Endometrial microvascular endothelial cells (primary cell): ENCODE measurements at regions not wholly inside any gene's neighbourhood (a gene's known extent, or its start where the extent isn't known, plus 50 kb on each side); places are given as distances from the start of the nearest gene placed in this dataset.

Source experiments
- in situ Hi-C: cut with HindIII; loops from 2 replicates; pipeline ENCODE4 v1.10.0; 2017; ENCODE audit warnings: low sequenced_read_pairs, low pct_unique_long_range_greater_than_20kb; ENCODE audit errors: inconsistent ontology term

- in situ Hi-C loops = no loop called here
These were observed 533.5 kb downstream of the ZNF608 start for GRCh38 chr5:124212934-124213333.

GRCh38 chr5:124210111-124210910 is 536.1 kb downstream of the ZNF608 start:
- in situ Hi-C loops = no loop called here

- in situ Hi-C loops = no loop called here
These were observed 539.3 kb downstream of the ZNF608 start for GRCh38 chr5:124207118-124207517.

- in situ Hi-C loops = no loop called here
These were observed 539.9 kb downstream of the ZNF608 start for GRCh38 chr5:124206540-124206939.

- in situ Hi-C loops = no loop called here
These were observed 543.1 kb downstream of the ZNF608 start for GRCh38 chr5:124203303-124203702.

- in situ Hi-C loops = no loop called here
These were observed 546.1 kb downstream of the ZNF608 start for GRCh38 chr5:124200381-124200780.

- in situ Hi-C loops = no loop called here
These were observed 546.5 kb downstream of the ZNF608 start for GRCh38 chr5:124199893-124200292.

- in situ Hi-C loops = no loop called here
These were observed 551.0 kb downstream of the ZNF608 start for GRCh38 chr5:124195411-124195810.

GRCh38 chr5:124194282-124194681 is 552.2 kb downstream of the ZNF608 start:
- in situ Hi-C loops = no loop called here

GRCh38 chr5:124193371-124193789 is 553.1 kb downstream of the ZNF608 start:
- in situ Hi-C loops = no loop called here

GRCh38 chr5:124192716-124193115 is 553.7 kb downstream of the ZNF608 start:
- in situ Hi-C loops = no loop called here

- in situ Hi-C loops = no loop called here
These were observed 560.7 kb downstream of the ZNF608 start for GRCh38 chr5:124185716-124186115.

GRCh38 chr5:124182133-124182532 is 564.3 kb downstream of the ZNF608 start:
- in situ Hi-C loops = no loop called here

GRCh38 chr5:124180875-124181461 is 565.5 kb downstream of the ZNF608 start:
- in situ Hi-C loops = no loop called here

GRCh38 chr5:124180299-124180874 is 566.1 kb downstream of the ZNF608 start:
- in situ Hi-C loops = no loop called here

GRCh38 chr5:124179819-124180218 is 566.6 kb downstream of the ZNF608 start:
- in situ Hi-C loops = no loop called here

GRCh38 chr5:124178050-124178449 is 568.4 kb downstream of the ZNF608 start:
- in situ Hi-C loops = no loop called here

- in situ Hi-C loops = no loop called here
These were observed 569.7 kb downstream of the ZNF608 start for GRCh38 chr5:124176692-124177091.

GRCh38 chr5:124173386-124173785 is 573.1 kb downstream of the ZNF608 start:
- in situ Hi-C loops = no loop called here

- in situ Hi-C loops = no loop called here
These were observed 573.9 kb downstream of the ZNF608 start for GRCh38 chr5:124172389-124173003.
